Adipose tissue (tissue), 3 donors: ENCODE measurements at regions not wholly inside any gene's neighbourhood (a gene's known extent, or its start where the extent isn't known, plus 50 kb on each side); places are given as distances from the start of the nearest gene placed in this dataset.

Experiments used
- H3K27ac ChIP-seq: one replicate; pipeline ENCODE4 v1.5.1; 2013; ENCODE audit warnings: low read depth, low read length
- WGBS, 3 donors: extraction: QIAGEN DNeasy Blood & Tissue Kit; methylation state at CpG; one replicate each; pipeline ENCODE4 v1.1.7; 2013; 5-methylcytosine and 5-hydroxymethylcytosine counted together
- donor health status: healthy with polysubstance abuse.
- donor health status: Bipolar disorder and iron deficiency.
- donor health status: healthy.

- WGBS, 3 donors = 77 to 86% (median 85%) methylated on average over 2 of the region's 2 CpGs
Observed at GRCh38 chr15:69815793-69816192, 281.9 kb downstream of the TLE3 start.

GRCh38 chr15:69816522-69816921, 281.2 kb downstream of the TLE3 start:
- no peak overlapping the region for H3K27ac ChIP-seq
- WGBS, 3 donors = 56 to 75% (median 70%) methylated on average over 2 of the region's 2 CpGs

More at GRCh38 chr15:69815793-69816192, 281.9 kb downstream of the TLE3 start:
- H3K27ac ChIP-seq = no peak overlapping the region

- H3K27ac ChIP-seq = no peak overlapping the region
- 86 to 91% (median 87%) methylated on average over 8 of the region's 8 CpGs for WGBS, 3 donors
Observed at GRCh38 chr15:69818529-69818928, 279.2 kb downstream of the TLE3 start.

- 87 to 94% (median 91%) methylated on average over 3 of the region's 3 CpGs for WGBS, 3 donors
- no peak overlapping the region for H3K27ac ChIP-seq
Observed at GRCh38 chr15:69819371-69819770, 278.3 kb downstream of the TLE3 start.

GRCh38 chr15:69820819-69821218, 276.9 kb downstream of the TLE3 start:
- no peak overlapping the region for H3K27ac ChIP-seq
- WGBS, 3 donors = 67 to 73% (median 73%) methylated on average over 7 of the region's 7 CpGs

DNA sequence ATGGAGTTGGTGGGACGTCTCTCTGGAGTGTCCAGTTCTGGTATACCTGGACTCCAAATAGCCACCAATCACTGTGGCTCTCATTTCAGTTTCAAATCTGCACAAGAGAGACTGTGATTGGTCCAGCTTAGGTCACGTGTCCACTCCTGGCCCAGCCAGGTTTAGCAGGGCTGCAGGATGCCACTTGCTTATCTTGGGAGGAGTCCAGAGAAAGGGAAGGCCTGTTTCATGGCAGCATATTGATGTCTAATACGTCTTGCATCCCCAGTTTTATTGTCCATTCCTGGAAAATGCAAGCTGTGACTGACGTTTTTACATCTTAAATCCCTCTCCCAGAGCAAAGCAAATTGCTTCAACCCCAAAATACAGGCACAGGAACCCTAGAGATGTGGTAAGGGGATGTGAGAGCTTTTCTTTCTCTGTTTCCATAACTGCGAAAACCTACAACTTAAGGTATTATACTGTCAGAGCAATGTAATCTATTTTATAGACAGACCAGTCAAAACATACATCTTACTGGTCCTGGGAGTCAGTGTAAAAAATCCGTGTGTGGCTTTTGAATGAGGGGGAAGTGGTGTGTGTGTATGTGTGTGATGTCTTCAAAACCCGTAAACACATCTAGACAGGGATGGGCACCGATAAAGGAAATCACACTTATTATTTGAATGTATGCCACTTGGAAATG, 274.4 kb downstream of the TLE3 start:
- H3K27ac ChIP-seq = no peak overlapping the region
- WGBS, 3 donors = 69 to 77% (median 74%) methylated on average over 8 of the region's 8 CpGs

- 73 to 82% (median 80%) methylated on average over 9 of the region's 9 CpGs for WGBS, 3 donors
- H3K27ac ChIP-seq = no peak overlapping the region
Observed at GRCh38 chr15:69824075-69824876, 273.4 kb downstream of the TLE3 start.

- no peak overlapping the region for H3K27ac ChIP-seq
- WGBS, 3 donors = 95 to 98% (median 98%) methylated on average over 2 of the region's 2 CpGs
Observed at GRCh38 chr15:69824877-69825406, 272.8 kb downstream of the TLE3 start.

GRCh38 chr15:69825941-69826818, 271.5 kb downstream of the TLE3 start:
- no peak overlapping the region for H3K27ac ChIP-seq
- 73 to 81% (median 79%) methylated on average over 17 of the region's 17 CpGs for WGBS, 3 donors

GRCh38 chr15:69826819-69827175, 270.9 kb downstream of the TLE3 start:
- WGBS, 3 donors = 77 to 91% (median 81%) methylated on average over 3 of the region's 3 CpGs
- H3K27ac ChIP-seq = no peak overlapping the region

- WGBS, 3 donors = 81 to 89% (median 88%) methylated on average over 1 of the region's 1 CpG
- no peak overlapping the region for H3K27ac ChIP-seq
Observed at GRCh38 chr15:69827751-69828150, 270.0 kb downstream of the TLE3 start.

DNA sequence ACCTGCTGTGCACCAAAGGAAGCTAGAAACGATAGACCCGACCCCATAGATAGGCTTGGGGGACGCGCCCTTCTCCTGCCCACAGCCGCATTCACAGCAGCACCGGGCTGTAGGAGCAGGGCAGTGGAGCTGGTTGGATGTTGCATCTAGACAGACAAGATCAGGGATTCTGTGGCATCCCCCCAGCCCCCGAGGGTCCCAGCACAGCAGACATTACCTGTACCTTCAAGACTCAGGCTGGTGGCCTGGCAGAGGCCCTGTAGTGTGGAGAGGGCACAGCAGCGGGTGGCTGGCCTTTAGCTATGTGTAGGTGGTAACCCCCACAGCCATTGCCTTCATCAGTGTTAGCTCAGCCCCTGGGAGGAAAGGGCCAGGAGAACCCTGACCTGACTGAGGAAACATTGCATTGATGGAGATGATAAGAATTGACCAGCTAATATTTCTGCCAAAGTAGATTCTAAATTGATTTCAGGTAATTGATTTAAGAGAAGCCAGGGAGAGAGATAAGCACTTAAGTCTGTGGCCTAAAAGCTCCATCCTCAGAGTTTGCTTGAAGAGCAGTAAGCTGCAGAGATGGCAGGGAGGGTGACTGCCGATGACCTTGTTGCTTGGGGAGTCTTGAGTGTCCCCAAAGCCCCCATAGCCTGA, 269.4 kb downstream of the TLE3 start:
- no peak overlapping the region for H3K27ac ChIP-seq
- 85 to 91% (median 90%) methylated on average over 9 of the region's 9 CpGs for WGBS, 3 donors

DNA sequence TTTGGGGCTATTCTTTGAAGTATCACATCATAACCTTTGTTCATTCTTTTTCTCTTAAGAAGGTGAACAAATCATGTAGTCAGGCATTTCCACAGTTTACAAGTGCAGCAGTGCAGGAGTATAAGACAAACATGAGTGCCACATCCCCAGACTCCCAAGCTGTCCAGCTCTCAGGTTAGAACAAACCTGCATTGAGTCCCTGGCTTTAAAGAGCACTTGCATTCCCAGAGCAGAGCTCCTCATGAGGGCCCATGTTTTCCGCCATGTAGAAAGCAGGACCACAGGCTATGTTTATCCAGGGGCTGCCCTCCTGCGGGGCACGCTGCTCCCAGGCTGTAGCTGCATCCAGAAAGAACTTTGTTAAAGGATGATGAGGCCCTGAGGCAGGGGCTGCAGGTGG, 267.7 kb downstream of the TLE3 start:
- no peak overlapping the region for H3K27ac ChIP-seq
- 79 to 96% (median 94%) methylated on average over 3 of the region's 3 CpGs for WGBS, 3 donors

DNA sequence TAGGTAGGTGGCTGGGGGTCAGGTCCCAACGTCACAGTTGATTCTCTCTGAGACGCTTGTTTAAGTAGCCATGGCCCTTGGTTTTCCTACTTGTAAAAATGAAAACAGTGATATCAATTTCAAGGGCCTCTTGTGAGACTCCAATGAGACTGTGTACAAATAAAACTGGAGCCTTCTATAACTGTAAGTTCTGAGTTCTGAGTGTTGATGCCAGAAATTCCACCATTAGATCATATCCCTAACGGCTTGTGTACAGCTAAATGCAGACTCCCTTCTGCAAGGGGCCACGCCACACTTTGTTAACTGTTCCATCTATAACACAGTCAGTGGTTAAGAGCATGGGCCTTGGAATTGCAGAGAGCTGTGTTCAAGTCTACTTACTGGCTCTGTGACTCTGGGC, 267.3 kb downstream of the TLE3 start:
- 77 to 83% (median 82%) methylated on average over 4 of the region's 4 CpGs for WGBS, 3 donors
- H3K27ac ChIP-seq = no peak overlapping the region

DNA sequence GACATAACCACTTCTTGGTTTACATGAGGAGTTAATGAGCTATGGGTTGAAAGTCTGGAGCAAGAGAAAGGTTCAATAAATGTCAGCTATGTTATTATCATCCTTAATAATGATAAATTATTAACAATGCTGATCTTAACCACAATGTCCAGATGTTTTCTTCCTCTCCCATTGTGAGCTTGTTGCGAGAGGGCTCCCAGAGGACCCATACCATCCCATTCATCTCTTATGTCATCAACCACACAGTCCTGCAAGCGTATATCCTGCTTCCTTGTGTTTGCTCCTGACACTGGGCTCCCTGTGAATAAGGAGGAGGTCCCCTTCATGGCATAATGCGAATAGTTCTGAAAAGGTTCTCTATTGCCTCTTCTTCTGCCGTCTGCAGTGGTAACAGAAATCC, 266.8 kb downstream of the TLE3 start:
- 82 to 93% (median 88%) methylated on average over 4 of the region's 4 CpGs for WGBS, 3 donors

DNA sequence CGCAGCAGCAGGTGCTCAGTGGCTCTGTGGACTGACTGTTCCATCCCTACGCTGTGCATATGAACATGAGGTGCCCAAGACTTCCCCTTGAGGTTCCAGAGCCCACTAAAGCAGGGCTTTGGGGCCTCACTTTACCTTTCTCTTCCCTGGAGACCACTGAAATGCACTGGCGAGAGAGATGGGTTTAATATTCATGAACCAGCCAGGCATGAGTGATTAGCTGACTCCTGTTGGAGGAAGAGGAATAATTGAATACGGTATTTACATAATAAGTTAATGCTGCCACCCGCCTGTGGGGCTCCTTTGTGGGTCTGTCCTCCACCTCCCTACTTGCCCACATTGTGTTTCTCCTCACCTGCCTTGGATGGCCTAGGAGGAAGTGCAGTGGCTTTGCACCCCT, 263.4 kb downstream of the TLE3 start:
- no peak overlapping the region for H3K27ac ChIP-seq
- 86 to 95% (median 92%) methylated on average over 5 of the region's 5 CpGs for WGBS, 3 donors

More for the DNA sequence above, 266.8 kb downstream of the TLE3 start:
- no peak overlapping the region for H3K27ac ChIP-seq

DNA sequence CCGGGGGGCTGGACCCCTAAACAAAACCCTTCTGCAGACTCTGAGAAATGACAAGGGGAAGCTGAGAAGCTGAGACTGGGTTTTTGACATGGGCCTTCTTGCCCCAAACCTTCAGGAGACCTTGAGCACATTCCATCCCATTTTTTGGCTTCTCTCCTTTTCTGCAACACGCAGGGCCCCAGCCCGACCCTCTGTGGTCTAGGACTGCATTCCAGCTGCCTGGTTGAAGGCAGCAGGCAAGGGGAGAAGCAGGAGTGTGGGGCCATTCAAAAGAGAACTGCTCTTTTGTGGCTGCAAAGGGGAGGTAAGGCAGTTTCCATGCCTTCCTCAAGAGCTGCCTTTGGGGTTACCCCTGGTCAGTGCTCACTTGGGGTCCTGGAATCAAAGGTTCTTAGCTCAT, 263.0 kb downstream of the TLE3 start:
- no peak overlapping the region for H3K27ac ChIP-seq
- WGBS, 3 donors = 47 to 63% (median 53%) methylated on average over 3 of the region's 3 CpGs

GRCh38 chr15:69836048-69836447, 261.7 kb downstream of the TLE3 start:
- no peak overlapping the region for H3K27ac ChIP-seq
- 78 to 90% (median 87%) methylated on average over 3 of the region's 3 CpGs for WGBS, 3 donors
